ENCODE measurements at regions not wholly inside any gene's neighbourhood (a gene's known extent, or its start where the extent isn't known, plus 50 kb on each side); places are given as distances from the start of the nearest gene placed in this dataset.

DNA sequence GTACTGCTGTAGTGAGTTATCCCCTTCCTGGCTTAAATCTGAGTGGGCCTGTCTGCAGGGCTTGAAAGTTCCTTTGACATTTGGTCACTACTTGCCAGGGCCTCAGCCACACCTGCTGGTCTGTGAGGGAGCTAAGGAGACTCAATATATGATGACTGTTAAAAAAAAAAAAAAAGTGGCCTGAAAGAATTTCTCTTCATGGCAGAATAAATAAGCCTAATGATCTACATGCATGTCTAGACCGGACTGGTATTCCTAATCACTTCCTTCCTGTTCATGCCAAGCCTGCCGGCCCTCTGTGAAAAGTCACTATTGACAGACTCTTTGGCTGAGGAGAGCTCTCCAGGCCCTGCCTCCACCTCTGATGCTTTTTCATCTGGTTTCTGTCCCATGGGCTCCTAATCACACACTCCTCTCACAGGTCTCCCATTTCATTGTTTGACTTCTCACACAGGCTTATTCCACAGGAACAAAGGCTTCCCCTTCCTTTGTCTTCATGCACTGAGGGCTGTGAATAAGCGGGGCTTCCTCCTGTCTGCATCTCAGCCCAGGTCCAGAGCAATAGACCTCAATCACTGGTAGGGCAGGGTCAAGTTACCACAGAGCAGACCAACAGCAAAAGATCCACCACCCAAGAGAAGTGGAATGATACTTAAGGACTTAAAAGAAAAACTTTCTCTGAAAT is 99.1 kb upstream of the SEC61G start:
- ATAC-seq (no peak), DNase-seq (ENCODE audit: low read depth, low spot score) (no peak)
- TF ChIP-seq, protein P1, sequence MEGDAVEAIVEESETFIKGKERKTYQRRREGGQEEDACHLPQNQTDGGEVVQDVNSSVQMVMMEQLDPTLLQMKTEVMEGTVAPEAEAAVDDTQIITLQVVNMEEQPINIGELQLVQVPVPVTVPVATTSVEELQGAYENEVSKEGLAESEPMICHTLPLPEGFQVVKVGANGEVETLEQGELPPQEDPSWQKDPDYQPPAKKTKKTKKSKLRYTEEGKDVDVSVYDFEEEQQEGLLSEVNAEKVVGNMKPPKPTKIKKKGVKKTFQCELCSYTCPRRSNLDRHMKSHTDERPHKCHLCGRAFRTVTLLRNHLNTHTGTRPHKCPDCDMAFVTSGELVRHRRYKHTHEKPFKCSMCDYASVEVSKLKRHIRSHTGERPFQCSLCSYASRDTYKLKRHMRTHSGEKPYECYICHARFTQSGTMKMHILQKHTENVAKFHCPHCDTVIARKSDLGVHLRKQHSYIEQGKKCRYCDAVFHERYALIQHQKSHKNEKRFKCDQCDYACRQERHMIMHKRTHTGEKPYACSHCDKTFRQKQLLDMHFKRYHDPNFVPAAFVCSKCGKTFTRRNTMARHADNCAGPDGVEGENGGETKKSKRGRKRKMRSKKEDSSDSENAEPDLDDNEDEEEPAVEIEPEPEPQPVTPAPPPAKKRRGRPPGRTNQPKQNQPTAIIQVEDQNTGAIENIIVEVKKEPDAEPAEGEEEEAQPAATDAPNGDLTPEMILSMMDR (IDR thresholded peaks at IDR 0.05), result no peak
- TF ChIP-seq POLR2AphosphoS5 (IDR thresholded peaks at IDR 0.05; ENCODE audit: low read depth, low read length) (no peak), TCF7L2 (IDR thresholded peaks at IDR 0.05; ENCODE audit: low read depth, low read length) (no peak)
- TF ChIP-seq, protein P2, sequence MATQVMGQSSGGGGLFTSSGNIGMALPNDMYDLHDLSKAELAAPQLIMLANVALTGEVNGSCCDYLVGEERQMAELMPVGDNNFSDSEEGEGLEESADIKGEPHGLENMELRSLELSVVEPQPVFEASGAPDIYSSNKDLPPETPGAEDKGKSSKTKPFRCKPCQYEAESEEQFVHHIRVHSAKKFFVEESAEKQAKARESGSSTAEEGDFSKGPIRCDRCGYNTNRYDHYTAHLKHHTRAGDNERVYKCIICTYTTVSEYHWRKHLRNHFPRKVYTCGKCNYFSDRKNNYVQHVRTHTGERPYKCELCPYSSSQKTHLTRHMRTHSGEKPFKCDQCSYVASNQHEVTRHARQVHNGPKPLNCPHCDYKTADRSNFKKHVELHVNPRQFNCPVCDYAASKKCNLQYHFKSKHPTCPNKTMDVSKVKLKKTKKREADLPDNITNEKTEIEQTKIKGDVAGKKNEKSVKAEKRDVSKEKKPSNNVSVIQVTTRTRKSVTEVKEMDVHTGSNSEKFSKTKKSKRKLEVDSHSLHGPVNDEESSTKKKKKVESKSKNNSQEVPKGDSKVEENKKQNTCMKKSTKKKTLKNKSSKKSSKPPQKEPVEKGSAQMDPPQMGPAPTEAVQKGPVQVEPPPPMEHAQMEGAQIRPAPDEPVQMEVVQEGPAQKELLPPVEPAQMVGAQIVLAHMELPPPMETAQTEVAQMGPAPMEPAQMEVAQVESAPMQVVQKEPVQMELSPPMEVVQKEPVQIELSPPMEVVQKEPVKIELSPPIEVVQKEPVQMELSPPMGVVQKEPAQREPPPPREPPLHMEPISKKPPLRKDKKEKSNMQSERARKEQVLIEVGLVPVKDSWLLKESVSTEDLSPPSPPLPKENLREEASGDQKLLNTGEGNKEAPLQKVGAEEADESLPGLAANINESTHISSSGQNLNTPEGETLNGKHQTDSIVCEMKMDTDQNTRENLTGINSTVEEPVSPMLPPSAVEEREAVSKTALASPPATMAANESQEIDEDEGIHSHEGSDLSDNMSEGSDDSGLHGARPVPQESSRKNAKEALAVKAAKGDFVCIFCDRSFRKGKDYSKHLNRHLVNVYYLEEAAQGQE (IDR thresholded peaks at IDR 0.05; ENCODE audit: insufficient read depth in 1 of 2, low read depth in 2 of 2, low read length in 1 of 2), result no peak
- no peak overlapping the region for H3K27ac ChIP-seq (ENCODE audit: low read length)
- in situ Hi-C loops (cut with HindIII; ENCODE audit: low pct_unique_long_range_greater_than_20kb, low sequenced_read_pairs) (no loop called here), intact Hi-C loops (cut with micrococcal nuclease; ENCODE audit: unreplicated experiment) (loop anchor here (5.0 kb wide), 1 partner anchor 44 kb away; no protein-coding TSS in a partner anchor)
- H3K4me3 ChIP-seq (ENCODE audit: low read depth in 2 of 2, low read length in 2 of 2), result no peak overlapping the region
- 0 out of 2 replicates have a peak, but pooled peaks cover 3% of the 10 kb centered on the region for H3K9me3 ChIP-seq (ENCODE audit: control insufficient read depth, insufficient read depth, low read depth, low read length)
- H3K27me3 ChIP-seq (ENCODE audit: control insufficient read depth, insufficient read depth, low read length), result no peaks in the 10 kb centered on the region
- no TSS peak for BruUV-seq (replicated peaks)
- POLR2A ChIA-PET, result no interaction called here
- H3K36me3 ChIP-seq (ENCODE audit: control insufficient read depth, insufficient read depth, low read length), result no peaks in the 10 kb centered on the region
- CTCF ChIA-PET, result no interaction called here
- H3K4me1 ChIP-seq (ENCODE audit: control insufficient read depth, insufficient read depth, low read length), result no peaks in the 10 kb centered on the region

DNA sequence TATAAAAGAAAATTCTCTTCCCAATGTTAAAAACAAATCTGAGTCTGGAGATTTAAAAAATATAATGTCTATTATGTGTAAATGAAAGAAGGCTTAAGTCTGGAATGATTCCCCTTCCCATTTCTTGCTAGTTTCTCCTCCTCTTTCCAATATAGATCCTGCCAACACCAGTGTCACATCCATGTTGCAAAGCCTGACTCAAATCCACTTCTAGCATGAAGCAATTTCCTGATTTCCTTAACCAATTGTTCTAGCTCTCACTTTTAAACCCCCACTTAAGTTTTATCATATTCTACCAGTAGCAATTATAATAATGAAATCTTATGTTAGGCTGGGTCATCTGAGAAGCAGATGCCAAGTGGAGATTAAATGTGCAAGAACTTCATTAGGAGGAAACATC is 100.1 kb upstream of the SEC61G start:
- in situ Hi-C loops (cut with HindIII; ENCODE audit: low pct_unique_long_range_greater_than_20kb, low sequenced_read_pairs), result no loop called here
- Histone ChIP-seq H3K27ac (ENCODE audit: low read length) (no peak overlapping the region), H3K36me3 (ENCODE audit: control insufficient read depth, insufficient read depth, low read length) (no peaks in the 10 kb centered on the region), H3K9me3 (ENCODE audit: control insufficient read depth, insufficient read depth, low read depth, low read length) (0 out of 2 replicates have a peak, but pooled peaks cover 3% of the 10 kb centered on the region), H3K4me1 (ENCODE audit: control insufficient read depth, insufficient read depth, low read length) (no peaks in the 10 kb centered on the region), H3K4me3 (ENCODE audit: low read depth in 2 of 2, low read length in 2 of 2) (no peak overlapping the region), H3K27me3 (ENCODE audit: control insufficient read depth, insufficient read depth, low read length) (no peaks in the 10 kb centered on the region)
- TF ChIP-seq, protein P1 (IDR thresholded peaks at IDR 0.05), result no peak
- TF ChIP-seq, protein P2 (IDR thresholded peaks at IDR 0.05; ENCODE audit: insufficient read depth in 1 of 2, low read depth in 2 of 2, low read length in 1 of 2), result no peak
- no peak for TF ChIP-seq TCF7L2 (IDR thresholded peaks at IDR 0.05; ENCODE audit: low read depth, low read length)
- no peak for TF ChIP-seq SIN3A (IDR thresholded peaks at IDR 0.05; ENCODE audit: borderline replicate concordance, insufficient read depth, low read depth, low read length)
- no peak for TF ChIP-seq POLR2AphosphoS5 (IDR thresholded peaks at IDR 0.05; ENCODE audit: low read depth, low read length)
- ChIA-PET CTCF (interaction anchor here (0.5 kb wide), 1 partner anchor 288 kb away, joined by 4 read pairs; no protein-coding TSS in a partner anchor), POLR2A (no interaction called here)
- ATAC-seq, result no peak
- intact Hi-C loops (cut with micrococcal nuclease; ENCODE audit: unreplicated experiment), result loop anchor here (5.0 kb wide), 1 partner anchor 43 kb away; no protein-coding TSS in a partner anchor
- no peak for DNase-seq (ENCODE audit: low read depth, low spot score)
- BruUV-seq (replicated peaks), result no TSS peak

All from Panc1 (cell line).